ENCODE measurements at regions not wholly inside any gene's neighbourhood (a gene's known extent, or its start where the extent isn't known, plus 50 kb on each side); places are given as distances from the start of the nearest gene placed in this dataset.

DNA sequence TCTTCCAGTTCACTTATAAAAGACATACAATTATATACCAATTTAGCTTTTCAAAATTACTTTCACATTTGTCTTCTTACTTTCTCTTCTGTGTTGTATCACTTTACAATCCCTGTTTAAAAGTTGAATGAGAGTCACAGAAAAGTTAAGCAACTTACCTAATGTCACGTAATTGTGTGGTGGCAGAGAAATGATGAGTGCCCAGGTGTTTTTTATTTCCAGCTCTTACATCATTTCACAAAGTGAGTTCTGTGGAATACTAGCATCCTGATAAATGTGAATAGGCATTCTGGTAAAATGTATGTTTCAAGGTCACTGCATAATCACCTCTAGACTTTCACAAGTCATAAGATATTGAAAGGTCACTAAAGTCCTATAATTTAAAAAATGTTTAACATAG, 133.0 kb upstream of the FIBIN start:
- DNase-seq (ENCODE audit: extremely low read depth in 1 of 4, low spot score in 3 of 4), result no peak
- no peak for FAIRE-seq
- TF ChIP-seq XRCC4 (IDR thresholded peaks at IDR 0.05; ENCODE audit: extremely low read depth, insufficient read depth, insufficient read length) (no peak), PHTF2 (CRISPR knock-in tag; IDR thresholded peaks at IDR 0.05) (no peak), ZNF217 (CRISPR knock-in tag; IDR thresholded peaks at IDR 0.05) (no peak), TOE1 (IDR thresholded peaks at IDR 0.05; ENCODE audit: borderline replicate concordance) (no peak), TOE1 (CRISPR knock-in tag; IDR thresholded peaks at IDR 0.05; ENCODE audit: borderline replicate concordance, low read depth) (no peak), HIVEP1 (CRISPR knock-in tag; IDR thresholded peaks at IDR 0.05) (no peak), JUND (IDR thresholded peaks at IDR 0.05; ENCODE audit: borderline replicate concordance, low read depth, low read length) (no peak), JUND (tag; IDR thresholded peaks at IDR 0.05; ENCODE audit: borderline replicate concordance, low read depth, low read length) (no peak), ESRRA (IDR thresholded peaks at IDR 0.05; ENCODE audit: borderline replicate concordance, low read depth) (no peak), TCF3 (CRISPR knock-in tag; IDR thresholded peaks at IDR 0.05) (no peak), EGR1 (conservative IDR thresholded peaks at IDR 0.05) (no peak), PHF21A (IDR thresholded peaks at IDR 0.05; ENCODE audit: borderline replicate concordance, low read depth) (no peak), SMC3 (conservative IDR thresholded peaks at IDR 0.05; ENCODE audit: insufficient read depth, low read depth, low read length) (no peak)
- TF ChIP-seq, protein P1, sequence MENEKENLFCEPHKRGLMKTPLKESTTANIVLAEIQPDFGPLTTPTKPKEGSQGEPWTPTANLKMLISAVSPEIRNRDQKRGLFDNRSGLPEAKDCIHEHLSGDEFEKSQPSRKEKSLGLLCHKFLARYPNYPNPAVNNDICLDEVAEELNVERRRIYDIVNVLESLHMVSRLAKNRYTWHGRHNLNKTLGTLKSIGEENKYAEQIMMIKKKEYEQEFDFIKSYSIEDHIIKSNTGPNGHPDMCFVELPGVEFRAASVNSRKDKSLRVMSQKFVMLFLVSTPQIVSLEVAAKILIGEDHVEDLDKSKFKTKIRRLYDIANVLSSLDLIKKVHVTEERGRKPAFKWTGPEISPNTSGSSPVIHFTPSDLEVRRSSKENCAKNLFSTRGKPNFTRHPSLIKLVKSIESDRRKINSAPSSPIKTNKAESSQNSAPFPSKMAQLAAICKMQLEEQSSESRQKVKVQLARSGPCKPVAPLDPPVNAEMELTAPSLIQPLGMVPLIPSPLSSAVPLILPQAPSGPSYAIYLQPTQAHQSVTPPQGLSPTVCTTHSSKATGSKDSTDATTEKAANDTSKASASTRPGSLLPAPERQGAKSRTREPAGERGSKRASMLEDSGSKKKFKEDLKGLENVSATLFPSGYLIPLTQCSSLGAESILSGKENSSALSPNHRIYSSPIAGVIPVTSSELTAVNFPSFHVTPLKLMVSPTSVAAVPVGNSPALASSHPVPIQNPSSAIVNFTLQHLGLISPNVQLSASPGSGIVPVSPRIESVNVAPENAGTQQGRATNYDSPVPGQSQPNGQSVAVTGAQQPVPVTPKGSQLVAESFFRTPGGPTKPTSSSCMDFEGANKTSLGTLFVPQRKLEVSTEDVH (IDR thresholded peaks at IDR 0.05; ENCODE audit: low read depth, partially characterized antibody), result no peak
- TF ChIP-seq, protein P2, sequence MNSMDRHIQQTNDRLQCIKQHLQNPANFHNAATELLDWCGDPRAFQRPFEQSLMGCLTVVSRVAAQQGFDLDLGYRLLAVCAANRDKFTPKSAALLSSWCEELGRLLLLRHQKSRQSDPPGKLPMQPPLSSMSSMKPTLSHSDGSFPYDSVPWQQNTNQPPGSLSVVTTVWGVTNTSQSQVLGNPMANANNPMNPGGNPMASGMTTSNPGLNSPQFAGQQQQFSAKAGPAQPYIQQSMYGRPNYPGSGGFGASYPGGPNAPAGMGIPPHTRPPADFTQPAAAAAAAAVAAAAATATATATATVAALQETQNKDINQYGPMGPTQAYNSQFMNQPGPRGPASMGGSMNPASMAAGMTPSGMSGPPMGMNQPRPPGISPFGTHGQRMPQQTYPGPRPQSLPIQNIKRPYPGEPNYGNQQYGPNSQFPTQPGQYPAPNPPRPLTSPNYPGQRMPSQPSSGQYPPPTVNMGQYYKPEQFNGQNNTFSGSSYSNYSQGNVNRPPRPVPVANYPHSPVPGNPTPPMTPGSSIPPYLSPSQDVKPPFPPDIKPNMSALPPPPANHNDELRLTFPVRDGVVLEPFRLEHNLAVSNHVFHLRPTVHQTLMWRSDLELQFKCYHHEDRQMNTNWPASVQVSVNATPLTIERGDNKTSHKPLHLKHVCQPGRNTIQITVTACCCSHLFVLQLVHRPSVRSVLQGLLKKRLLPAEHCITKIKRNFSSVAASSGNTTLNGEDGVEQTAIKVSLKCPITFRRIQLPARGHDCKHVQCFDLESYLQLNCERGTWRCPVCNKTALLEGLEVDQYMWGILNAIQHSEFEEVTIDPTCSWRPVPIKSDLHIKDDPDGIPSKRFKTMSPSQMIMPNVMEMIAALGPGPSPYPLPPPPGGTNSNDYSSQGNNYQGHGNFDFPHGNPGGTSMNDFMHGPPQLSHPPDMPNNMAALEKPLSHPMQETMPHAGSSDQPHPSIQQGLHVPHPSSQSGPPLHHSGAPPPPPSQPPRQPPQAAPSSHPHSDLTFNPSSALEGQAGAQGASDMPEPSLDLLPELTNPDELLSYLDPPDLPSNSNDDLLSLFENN (IDR thresholded peaks at IDR 0.05; ENCODE audit: low read depth in 2 of 2, low read length in 2 of 2), result no peak
- no peaks in the 10 kb centered on the region for H3K36me3 ChIP-seq (ENCODE audit: control insufficient read depth, insufficient read depth, low read length)
- H2AFZ ChIP-seq (ENCODE audit: low read depth, low read length), result no peak overlapping the region
- intact Hi-C loops (cut with micrococcal nuclease), result no loop called here
- no peaks in the 10 kb centered on the region for H4K20me1 ChIP-seq (replicated peaks; ENCODE audit: control insufficient read depth, insufficient read depth, low read length)
- POLR2A ChIA-PET, result no interaction called here
- in situ Hi-C loops (cut with MboI), result no loop called here
- no peak overlapping the region for H3K27ac ChIP-seq (ENCODE audit: extremely low read depth, low read depth, low read length)
- no peak overlapping the region for H3K9ac ChIP-seq (ENCODE audit: insufficient read depth in 1 of 2, low read depth in 2 of 2, low read length in 2 of 2)
- H3K4me3 ChIP-seq, result no peak overlapping the region
- no peaks in the 10 kb centered on the region for H3K9me1 ChIP-seq (ENCODE audit: control insufficient read depth, insufficient read depth, low read length)
- no peak for ATAC-seq
- no peaks in the 10 kb centered on the region for H3K79me2 ChIP-seq (ENCODE audit: control insufficient read depth, insufficient read depth, low read length)
- BruUV-seq (replicated peaks), result no TSS peak
- 0% methylated on average over 1 of the region's 1 CpG for WGBS (ENCODE audit: insufficient coverage, low coverage, missing lambda C conversion rate)
- CTCF ChIA-PET (ENCODE audit: low intra/inter-chr PET ratio), result no interaction called here
- no peaks in the 10 kb centered on the region for H3K4me1 ChIP-seq (replicated peaks in 1 of 2; ENCODE audit: control insufficient read depth in 2 of 2, insufficient read depth in 2 of 2, low read length in 2 of 2)
- no peak overlapping the region for H3K4me2 ChIP-seq (ENCODE audit: insufficient read depth, low read length)
- H3K27me3 ChIP-seq (ENCODE audit: control insufficient read depth in 2 of 2, insufficient read depth in 2 of 2, low read length in 2 of 2), result no peaks in the 10 kb centered on the region
- no peaks in the 10 kb centered on the region; the same call in 1 of the 2 replicates for H3K9me3 ChIP-seq (replicated peaks; ENCODE audit: control insufficient read depth, insufficient read depth, low read depth, low read length)

Data from K562 (cell line).